ENCODE measurements at regions not wholly inside any gene's neighbourhood (a gene's known extent, or its start where the extent isn't known, plus 50 kb on each side); places are given as distances from the start of the nearest gene placed in this dataset.
"Not testable (repeated sequence)": the region's sequence is repeated elsewhere in the genome, so short reads cannot be mapped to it uniquely, and the experiment has no call there.

GRCh38 chr15:57767481-57767880, 61.0 kb downstream of the POLR2M start:
- no peak for DNase-seq

- DNase-seq, result peak; percentile 73
These were observed 62.8 kb downstream of the POLR2M start for GRCh38 chr15:57769266-57769665.

GRCh38 chr15:57770495-57770894, 64.0 kb downstream of the POLR2M start:
- DNase-seq, result no peak

GRCh38 chr15:57772223-57772957, 65.9 kb downstream of the POLR2M start:
- peak; percentile 15 for DNase-seq

GRCh38 chr15:57773051-57773450, 66.5 kb downstream of the POLR2M start:
- no peak for DNase-seq

GRCh38 chr15:57777003-57777402, 70.5 kb downstream of the POLR2M start:
- no peak for DNase-seq

GRCh38 chr15:57780471-57780870, 74.0 kb downstream of the POLR2M start:
- no peak for DNase-seq

GRCh38 chr15:57782731-57783130, 76.2 kb downstream of the POLR2M start:
- no peak for DNase-seq

- DNase-seq, result no peak
These were observed 77.6 kb downstream of the POLR2M start for GRCh38 chr15:57784081-57784511.

GRCh38 chr15:57785039-57785438, 78.5 kb downstream of the POLR2M start:
- no peak for DNase-seq

- DNase-seq, result no peak
These were observed 79.4 kb downstream of the POLR2M start for GRCh38 chr15:57785959-57786358.

GRCh38 chr15:57789225-57789624, 82.7 kb downstream of the POLR2M start:
- DNase-seq, result no peak

- DNase-seq, result peak; percentile 47
These were observed 86.4 kb downstream of the POLR2M start for GRCh38 chr15:57792724-57793449.

- no peak for DNase-seq
These were observed 88.7 kb downstream of the POLR2M start for GRCh38 chr15:57795261-57795660.

GRCh38 chr15:57796146-57796545, 89.6 kb downstream of the POLR2M start:
- no peak for DNase-seq

GRCh38 chr15:57797110-57797509, 90.6 kb downstream of the POLR2M start:
- DNase-seq, result no peak

GRCh38 chr15:57797568-57798267, 91.2 kb downstream of the POLR2M start:
- DNase-seq, result peak; percentile 57

- DNase-seq, result peak; percentile 21
These were observed 99.5 kb downstream of the POLR2M start for GRCh38 chr15:57806003-57806402.

GRCh38 chr15:57809285-57809684, 102.8 kb downstream of the POLR2M start:
- not testable (repeated sequence) for DNase-seq

GRCh38 chr15:57816599-57816998, 110.1 kb downstream of the POLR2M start:
- DNase-seq, result no peak

GRCh38 chr15:57819646-57820045, 113.1 kb downstream of the POLR2M start:
- DNase-seq, result no peak

- DNase-seq, result no peak
These were observed 113.6 kb downstream of the POLR2M start for GRCh38 chr15:57820119-57820518.

- DNase-seq, result no peak
These were observed 115.3 kb downstream of the POLR2M start for GRCh38 chr15:57821826-57822225.

Measured in NCI-H82 (cell line).